Choroid plexus epithelial cell (primary cell): ENCODE measurements at regions not wholly inside any gene's neighbourhood (a gene's known extent, or its start where the extent isn't known, plus 50 kb on each side); places are given as distances from the start of the nearest gene placed in this dataset.
"Not testable (repeated sequence)": the region's sequence is repeated elsewhere in the genome, so short reads cannot be mapped to it uniquely, and the experiment has no call there.

ENCODE experiments used
- DNase-seq: peaks from one replicate; pipeline ENCODE4 v3.0.0-alpha.2; 2010; ENCODE audit warnings: low read depth
- H3K4me3 ChIP-seq: 2 replicates; pipeline ENCODE4 v1.5.1; 2011; ENCODE audit warnings: low read depth, mild to moderate bottlenecking, control low read depth, low read length, moderate library complexity
- CTCF ChIP-seq: conservative IDR thresholded peaks from 2 replicates; pipeline ENCODE4 v1.5.1; 2011; ENCODE audit warnings: low read depth, mild to moderate bottlenecking, control low read depth, inconsistent platforms, low read length, moderate library complexity

GRCh38 chr1:96466842-96467241 is 254.7 kb upstream of the PTBP2 start:
- no peak for DNase-seq
- TF ChIP-seq CTCF, result no peak
- H3K4me3 ChIP-seq, result no peak overlapping the region

GRCh38 chr1:96469726-96470125 is 251.9 kb upstream of the PTBP2 start:
- DNase-seq, H3K4me3 ChIP-seq: not testable (repeated sequence)

GRCh38 chr1:96472471-96472870 is 249.1 kb upstream of the PTBP2 start:
- DNase-seq, result peak; percentile 62
- TF ChIP-seq CTCF, result no peak
- no peak overlapping the region for H3K4me3 ChIP-seq

GRCh38 chr1:96473791-96474434 is 247.7 kb upstream of the PTBP2 start:
- DNase-seq, result peak; percentile 57
- H3K4me3 ChIP-seq, result no peak overlapping the region
- TF ChIP-seq CTCF, result no peak

GRCh38 chr1:96474985-96475743 is 246.4 kb upstream of the PTBP2 start:
- H3K4me3 ChIP-seq, result no peak overlapping the region
- TF ChIP-seq CTCF, result no peak
- DNase-seq, result no peak

GRCh38 chr1:96475903-96476302 is 245.7 kb upstream of the PTBP2 start:
- TF ChIP-seq CTCF, result no peak
- H3K4me3 ChIP-seq, result no peak overlapping the region
- DNase-seq, result no peak

GRCh38 chr1:96478228-96478627 is 243.4 kb upstream of the PTBP2 start:
- no peak for DNase-seq
- TF ChIP-seq CTCF, result no peak
- no peak overlapping the region for H3K4me3 ChIP-seq
